ENCODE measurements at regions not wholly inside any gene's neighbourhood (a gene's known extent, or its start where the extent isn't known, plus 50 kb on each side); places are given as distances from the start of the nearest gene placed in this dataset.

GRCh38 chr7:88548399-88548798 lies 211.1 kb upstream of the ZNF804B start:
- Histone ChIP-seq H3K27me3 (replicated peaks; ENCODE audit: control insufficient read depth, insufficient read depth, low read length) (no peaks in the 10 kb centered on the region), H3K4me3 (ENCODE audit: low read depth, low read length) (no peak overlapping the region), H3K9me3 (no peaks in the 10 kb centered on the region; the same call in none of the 2 replicates), H3K4me1 (no peaks in the 10 kb centered on the region), H3K36me3 (ENCODE audit: control insufficient read depth, insufficient read depth, low read length) (no peaks in the 10 kb centered on the region)
- no TSS peak for BruUV-seq (replicated peaks)
- CTCF ChIA-PET: no interaction called here
- intact Hi-C loops (cut with micrococcal nuclease; ENCODE audit: unreplicated experiment): loop anchor here (10.0 kb wide), 2 partner anchors 304 to 1076 kb away; no protein-coding TSS in a partner anchor
- Mint-ChIP-seq H3K27me3 (ENCODE audit: insufficient read depth, unreplicated experiment) (no peaks in the 10 kb centered on the region), H3K4me3 (ENCODE audit: unreplicated experiment) (no peak overlapping the region), H3K9me3 (ENCODE audit: unreplicated experiment) (peaks cover 20% of the 10 kb centered on the region), H3K27ac (ENCODE audit: unreplicated experiment) (no peak overlapping the region), H3K36me3 (ENCODE audit: insufficient read depth, unreplicated experiment) (no peaks in the 10 kb centered on the region), H3K4me1 (ENCODE audit: low read depth, unreplicated experiment) (no peaks in the 10 kb centered on the region)
- DNase-seq: no peak
- no peak for TF ChIP-seq CTCF (IDR thresholded peaks at IDR 0.05; ENCODE audit: insufficient read depth in 1 of 2, low read depth in 1 of 2, low read length in 1 of 2, severe bottlenecking in 1 of 2, unreplicated experiment in 1 of 2)
- POLR2A ChIA-PET: no interaction called here

- Mint-ChIP-seq H3K36me3 (ENCODE audit: insufficient read depth, unreplicated experiment) (no peaks in the 10 kb centered on the region), H3K4me3 (ENCODE audit: unreplicated experiment) (no peak overlapping the region), H3K27me3 (ENCODE audit: insufficient read depth, unreplicated experiment) (no peaks in the 10 kb centered on the region), H3K4me1 (ENCODE audit: low read depth, unreplicated experiment) (no peaks in the 10 kb centered on the region), H3K9me3 (ENCODE audit: unreplicated experiment) (peaks cover 20% of the 10 kb centered on the region), H3K27ac (ENCODE audit: unreplicated experiment) (no peak overlapping the region)
- BruUV-seq (replicated peaks): no TSS peak
- H3K27me3 ChIP-seq (replicated peaks; ENCODE audit: control insufficient read depth, insufficient read depth, low read length): no peaks in the 10 kb centered on the region
- no peaks in the 10 kb centered on the region for H3K36me3 ChIP-seq (ENCODE audit: control insufficient read depth, insufficient read depth, low read length)
- DNase-seq: peak in 1 of 2 experiments; percentile 62
- peak; percentile 33 to 45 for TF ChIP-seq CTCF (IDR thresholded peaks at IDR 0.05; ENCODE audit: insufficient read depth in 1 of 2, low read depth in 1 of 2, low read length in 1 of 2, severe bottlenecking in 1 of 2, unreplicated experiment in 1 of 2)
- no peaks in the 10 kb centered on the region for H3K4me1 ChIP-seq
- ChIA-PET CTCF (interaction anchor here (0.7 to 1.5 kb wide), 3 partner anchors 199 to 1076 kb away, joined by 3 to 4 read pairs (median 4); no protein-coding TSS in a partner anchor), POLR2A (no interaction called here)
- H3K4me3 ChIP-seq (ENCODE audit: low read depth, low read length): no peak overlapping the region
- intact Hi-C loops (cut with micrococcal nuclease; ENCODE audit: unreplicated experiment): loop anchor here (1.0 to 10.0 kb wide), 3 partner anchors 288 to 1078 kb away; no protein-coding TSS in a partner anchor
- H3K9me3 ChIP-seq: no peaks in the 10 kb centered on the region; the same call in none of the 2 replicates
Measured at GRCh38 chr7:88546808-88547207, 212.7 kb upstream of the ZNF804B start.

- no TSS peak for BruUV-seq (replicated peaks)
- CTCF ChIA-PET: no interaction called here
Measured at GRCh38 chr7:88545663-88546062, 213.8 kb upstream of the ZNF804B start.

More at GRCh38 chr7:88545663-88546062, 213.8 kb upstream of the ZNF804B start:
- no peak for DNase-seq
- Histone ChIP-seq H3K4me3 (ENCODE audit: low read depth, low read length) (no peak overlapping the region), H3K36me3 (ENCODE audit: control insufficient read depth, insufficient read depth, low read length) (no peaks in the 10 kb centered on the region), H3K27me3 (replicated peaks; ENCODE audit: control insufficient read depth, insufficient read depth, low read length) (no peaks in the 10 kb centered on the region), H3K9me3 (no peaks in the 10 kb centered on the region; the same call in none of the 2 replicates), H3K4me1 (no peaks in the 10 kb centered on the region)
- POLR2A ChIA-PET: no interaction called here
- intact Hi-C loops (cut with micrococcal nuclease; ENCODE audit: unreplicated experiment): loop anchor here (1.0 to 10.0 kb wide), 3 partner anchors 290 to 1079 kb away; no protein-coding TSS in a partner anchor
- Mint-ChIP-seq H3K27ac (ENCODE audit: unreplicated experiment) (no peak overlapping the region), H3K4me3 (ENCODE audit: unreplicated experiment) (no peak overlapping the region), H3K27me3 (ENCODE audit: insufficient read depth, unreplicated experiment) (no peaks in the 10 kb centered on the region), H3K9me3 (ENCODE audit: unreplicated experiment) (peaks cover 20% of the 10 kb centered on the region), H3K4me1 (ENCODE audit: low read depth, unreplicated experiment) (no peaks in the 10 kb centered on the region), H3K36me3 (ENCODE audit: insufficient read depth, unreplicated experiment) (no peaks in the 10 kb centered on the region)
- no peak for TF ChIP-seq CTCF (IDR thresholded peaks at IDR 0.05; ENCODE audit: insufficient read depth in 1 of 2, low read depth in 1 of 2, low read length in 1 of 2, severe bottlenecking in 1 of 2, unreplicated experiment in 1 of 2)
